ENCODE measurements at regions not wholly inside any gene's neighbourhood (a gene's known extent, or its start where the extent isn't known, plus 50 kb on each side); places are given as distances from the start of the nearest gene placed in this dataset.

- peaks cover 0 to 58% (median 44%) of the 10 kb centered on the region in 4 donors for H3K4me1 ChIP-seq
- intact Hi-C loops (cut with DNase I), result loop anchor here (10.0 kb wide), 1 partner anchor 804 kb away; no protein-coding TSS in a partner anchor
- no peak for TF ChIP-seq POLR2A (IDR thresholded peaks at IDR 0.05)
- no peak for TF ChIP-seq POLR2AphosphoS5 (IDR thresholded peaks at IDR 0.05)
- TF ChIP-seq, protein P1, sequence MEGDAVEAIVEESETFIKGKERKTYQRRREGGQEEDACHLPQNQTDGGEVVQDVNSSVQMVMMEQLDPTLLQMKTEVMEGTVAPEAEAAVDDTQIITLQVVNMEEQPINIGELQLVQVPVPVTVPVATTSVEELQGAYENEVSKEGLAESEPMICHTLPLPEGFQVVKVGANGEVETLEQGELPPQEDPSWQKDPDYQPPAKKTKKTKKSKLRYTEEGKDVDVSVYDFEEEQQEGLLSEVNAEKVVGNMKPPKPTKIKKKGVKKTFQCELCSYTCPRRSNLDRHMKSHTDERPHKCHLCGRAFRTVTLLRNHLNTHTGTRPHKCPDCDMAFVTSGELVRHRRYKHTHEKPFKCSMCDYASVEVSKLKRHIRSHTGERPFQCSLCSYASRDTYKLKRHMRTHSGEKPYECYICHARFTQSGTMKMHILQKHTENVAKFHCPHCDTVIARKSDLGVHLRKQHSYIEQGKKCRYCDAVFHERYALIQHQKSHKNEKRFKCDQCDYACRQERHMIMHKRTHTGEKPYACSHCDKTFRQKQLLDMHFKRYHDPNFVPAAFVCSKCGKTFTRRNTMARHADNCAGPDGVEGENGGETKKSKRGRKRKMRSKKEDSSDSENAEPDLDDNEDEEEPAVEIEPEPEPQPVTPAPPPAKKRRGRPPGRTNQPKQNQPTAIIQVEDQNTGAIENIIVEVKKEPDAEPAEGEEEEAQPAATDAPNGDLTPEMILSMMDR (IDR thresholded peaks at IDR 0.05), result no peak
- TF ChIP-seq EP300 (IDR thresholded peaks at IDR 0.05), result no peak
- WGBS, 2 donors, result 47 to 81% methylated on average over 6 of the region's 6 CpGs
- no peaks in the 10 kb centered on the region for H3K27me3 ChIP-seq
- H3K36me3 ChIP-seq, result no peaks in the 10 kb centered on the region
- no peak for DNase-seq
- H3K9me3 ChIP-seq, result no peaks in the 10 kb centered on the region
- no peak overlapping the region for H3K27ac ChIP-seq
- H3K4me3 ChIP-seq, result no peak overlapping the region
Measured at GRCh38 chr9:14369011-14369410, 55.1 kb upstream of the NFIB start.

- peak; percentile 86 for DNase-seq
- peak overlapping the region; percentile 31 to 78 (median 57) for H3K27ac ChIP-seq
- peaks cover 0 to 58% (median 42%) of the 10 kb centered on the region in 4 donors for H3K4me1 ChIP-seq
- peak in 3 of 4 donors; percentile 28 to 39 (median 35) for TF ChIP-seq POLR2AphosphoS5 (IDR thresholded peaks at IDR 0.05)
- TF ChIP-seq EP300 (IDR thresholded peaks at IDR 0.05), result no peak
- TF ChIP-seq, protein P1 (IDR thresholded peaks at IDR 0.05), result no peak
- no peak for TF ChIP-seq POLR2A (IDR thresholded peaks at IDR 0.05)
- no peaks in the 10 kb centered on the region for H3K36me3 ChIP-seq
- no peaks in the 10 kb centered on the region for H3K27me3 ChIP-seq
- peak overlapping the region in 1 of 4 donors; percentile 6 for H3K4me3 ChIP-seq
- H3K9me3 ChIP-seq, result no peaks in the 10 kb centered on the region
- 42 to 77% methylated on average over 10 of the region's 10 CpGs for WGBS, 2 donors
- intact Hi-C loops (cut with DNase I), result loop anchor here (10.0 kb wide), 1 partner anchor 801 kb away; no protein-coding TSS in a partner anchor
Measured at GRCh38 chr9:14366076-14366475, 52.1 kb upstream of the NFIB start.

DNA sequence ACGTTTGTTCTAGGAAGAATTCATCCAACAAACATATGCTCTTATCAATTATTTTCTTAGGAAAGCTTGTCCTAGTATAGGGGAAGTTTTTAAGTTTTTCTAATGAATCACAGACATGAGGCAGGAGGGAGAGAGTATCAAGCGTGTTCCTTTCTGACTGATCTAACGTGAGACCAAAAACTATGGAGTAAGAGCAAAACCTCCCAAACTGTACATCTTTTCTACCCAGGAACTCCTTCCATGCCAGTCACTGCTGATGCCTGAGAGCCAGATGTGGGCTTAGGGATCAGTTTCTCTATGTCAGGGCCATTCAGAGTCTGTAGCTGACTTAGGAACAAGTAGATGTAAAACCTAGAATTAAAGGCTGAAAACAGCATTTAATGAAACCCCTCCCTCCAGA lies 51.7 kb upstream of the NFIB start:
- Histone ChIP-seq H3K4me1 (peaks cover 0 to 59% (median 43%) of the 10 kb centered on the region in 4 donors), H3K27me3 (no peaks in the 10 kb centered on the region), H3K27ac (peak overlapping the region; percentile 31 to 78 (median 57)), H3K4me3 (no peak overlapping the region), H3K9me3 (no peaks in the 10 kb centered on the region), H3K36me3 (no peaks in the 10 kb centered on the region)
- TF ChIP-seq, protein P1 (IDR thresholded peaks at IDR 0.05), result no peak
- no peak for TF ChIP-seq EP300 (IDR thresholded peaks at IDR 0.05)
- TF ChIP-seq POLR2A (IDR thresholded peaks at IDR 0.05), result no peak
- no peak for TF ChIP-seq POLR2AphosphoS5 (IDR thresholded peaks at IDR 0.05)
- intact Hi-C loops (cut with DNase I), result loop anchor here (2.0 to 10.0 kb wide), 2 partner anchors 35 to 801 kb away; no protein-coding TSS in a partner anchor
- 72 to 81% methylated on average over 3 of the region's 3 CpGs for WGBS, 2 donors
- no peak for DNase-seq

Small RNA genes lying in the stretch of these regions (small RNA-seq; reads per million reads assigned to genes)
- gene AL159169.1, result 0 reads per million in 3 donors
